ENCODE measurements at regions not wholly inside any gene's neighbourhood (a gene's known extent, or its start where the extent isn't known, plus 50 kb on each side); places are given as distances from the start of the nearest gene placed in this dataset.

GRCh38 chr9:20152151-20152725, 363.4 kb upstream of the SLC24A2 start:
- TF ChIP-seq CTCF (IDR thresholded peaks at IDR 0.05) (no peak), IRF2 (CRISPR knock-in tag; IDR thresholded peaks at IDR 0.05; ENCODE audit: borderline replicate concordance, low read depth) (no peak), ESRRA (CRISPR knock-in tag; IDR thresholded peaks at IDR 0.05; ENCODE audit: borderline replicate concordance) (no peak)
- TF ChIP-seq, protein P1, sequence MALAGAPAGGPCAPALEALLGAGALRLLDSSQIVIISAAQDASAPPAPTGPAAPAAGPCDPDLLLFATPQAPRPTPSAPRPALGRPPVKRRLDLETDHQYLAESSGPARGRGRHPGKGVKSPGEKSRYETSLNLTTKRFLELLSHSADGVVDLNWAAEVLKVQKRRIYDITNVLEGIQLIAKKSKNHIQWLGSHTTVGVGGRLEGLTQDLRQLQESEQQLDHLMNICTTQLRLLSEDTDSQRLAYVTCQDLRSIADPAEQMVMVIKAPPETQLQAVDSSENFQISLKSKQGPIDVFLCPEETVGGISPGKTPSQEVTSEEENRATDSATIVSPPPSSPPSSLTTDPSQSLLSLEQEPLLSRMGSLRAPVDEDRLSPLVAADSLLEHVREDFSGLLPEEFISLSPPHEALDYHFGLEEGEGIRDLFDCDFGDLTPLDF (CRISPR knock-in tag; IDR thresholded peaks at IDR 0.05), result no peak
